ENCODE measurements at regions not wholly inside any gene's neighbourhood (a gene's known extent, or its start where the extent isn't known, plus 50 kb on each side); places are given as distances from the start of the nearest gene placed in this dataset.

DNA sequence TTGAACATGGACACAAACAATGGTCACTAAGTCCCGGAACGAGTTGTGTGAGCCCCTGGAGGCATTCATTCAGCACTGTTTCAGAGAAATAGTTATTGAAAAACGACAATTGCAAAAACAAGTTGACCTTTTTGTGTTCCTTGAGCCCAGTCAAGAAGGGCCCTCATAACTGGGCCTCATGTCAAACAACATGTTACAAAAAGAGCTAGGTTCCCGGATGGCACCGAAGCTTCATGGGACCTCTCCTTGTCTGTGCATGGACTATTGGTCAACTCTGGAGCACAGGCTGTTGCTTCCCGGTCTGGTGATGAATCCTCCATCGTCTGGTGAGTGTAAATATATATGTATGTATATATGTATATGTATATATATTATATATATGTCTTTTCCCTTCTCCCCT lies 176.6 kb downstream of the ALG10 start:
- TF ChIP-seq, protein P1, sequence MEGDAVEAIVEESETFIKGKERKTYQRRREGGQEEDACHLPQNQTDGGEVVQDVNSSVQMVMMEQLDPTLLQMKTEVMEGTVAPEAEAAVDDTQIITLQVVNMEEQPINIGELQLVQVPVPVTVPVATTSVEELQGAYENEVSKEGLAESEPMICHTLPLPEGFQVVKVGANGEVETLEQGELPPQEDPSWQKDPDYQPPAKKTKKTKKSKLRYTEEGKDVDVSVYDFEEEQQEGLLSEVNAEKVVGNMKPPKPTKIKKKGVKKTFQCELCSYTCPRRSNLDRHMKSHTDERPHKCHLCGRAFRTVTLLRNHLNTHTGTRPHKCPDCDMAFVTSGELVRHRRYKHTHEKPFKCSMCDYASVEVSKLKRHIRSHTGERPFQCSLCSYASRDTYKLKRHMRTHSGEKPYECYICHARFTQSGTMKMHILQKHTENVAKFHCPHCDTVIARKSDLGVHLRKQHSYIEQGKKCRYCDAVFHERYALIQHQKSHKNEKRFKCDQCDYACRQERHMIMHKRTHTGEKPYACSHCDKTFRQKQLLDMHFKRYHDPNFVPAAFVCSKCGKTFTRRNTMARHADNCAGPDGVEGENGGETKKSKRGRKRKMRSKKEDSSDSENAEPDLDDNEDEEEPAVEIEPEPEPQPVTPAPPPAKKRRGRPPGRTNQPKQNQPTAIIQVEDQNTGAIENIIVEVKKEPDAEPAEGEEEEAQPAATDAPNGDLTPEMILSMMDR (IDR thresholded peaks at IDR 0.05; ENCODE audit: low read depth, low read length) = no peak
- no peak for DNase-seq (ENCODE audit: extremely low read depth, low read depth)

DNA sequence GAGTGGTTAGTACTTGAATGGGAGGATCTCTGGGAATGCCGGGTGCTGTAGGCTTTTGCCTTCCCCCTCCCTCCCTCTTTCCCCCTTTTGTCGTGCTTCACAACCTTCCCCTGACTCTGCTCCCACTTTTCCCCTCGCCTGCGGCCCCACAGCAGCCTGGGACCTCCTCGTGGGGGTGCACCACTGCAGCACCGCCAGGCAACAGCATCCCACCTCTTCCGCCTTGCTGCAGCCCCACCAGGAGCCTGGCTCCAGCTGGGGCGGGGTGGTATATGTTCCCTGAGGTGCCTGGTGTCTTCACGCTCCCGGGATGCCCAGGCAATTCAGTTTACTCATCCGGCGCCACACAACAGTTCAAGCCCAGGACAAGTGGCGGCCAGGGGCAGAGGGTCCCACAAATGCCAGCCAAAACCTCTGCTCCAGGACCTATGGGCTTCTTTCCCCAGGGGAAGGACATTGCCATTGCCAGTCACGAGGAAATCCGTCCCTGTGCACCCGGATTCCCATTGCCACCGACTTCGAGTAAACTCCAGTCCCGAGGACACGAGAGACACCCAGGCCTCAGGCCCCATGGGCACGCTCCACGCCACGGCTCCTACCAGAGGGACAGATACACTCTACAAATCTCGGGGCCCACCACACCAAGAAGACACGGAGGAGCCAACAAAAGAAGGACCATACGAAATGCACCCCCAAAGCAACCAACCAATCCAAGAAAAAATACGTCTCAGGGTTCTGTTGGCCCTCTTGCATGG lies 181.7 kb downstream of the ALG10 start:
- DNase-seq (ENCODE audit: extremely low read depth, low read depth) = no peak
- TF ChIP-seq, protein P1 (IDR thresholded peaks at IDR 0.05; ENCODE audit: low read depth, low read length) = no peak

DNA sequence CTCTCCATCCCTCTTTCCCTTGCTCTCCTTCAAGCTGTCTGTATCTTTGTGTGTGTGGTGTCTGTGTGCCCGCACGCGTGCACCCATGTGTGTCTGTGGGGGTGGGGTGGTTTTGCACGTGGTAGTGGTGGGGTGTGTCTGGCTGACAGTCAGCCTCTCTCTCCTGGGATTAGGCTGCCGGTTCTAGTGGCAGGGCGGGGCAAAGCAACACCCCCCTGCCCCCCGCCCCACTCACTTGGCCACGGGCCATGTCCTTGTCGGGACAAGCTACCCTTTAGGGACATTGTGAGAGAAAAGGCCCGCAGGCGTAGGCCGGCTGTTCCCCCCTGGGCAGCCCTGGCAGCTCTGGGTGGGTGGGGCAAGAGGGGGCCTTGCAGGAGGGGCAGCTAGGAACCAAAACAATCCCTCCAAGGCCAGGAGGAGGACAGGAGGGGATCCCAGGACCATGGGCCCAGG lies 182.6 kb downstream of the ALG10 start:
- DNase-seq (ENCODE audit: extremely low read depth, low read depth) = no peak
- TF ChIP-seq, protein P1 (IDR thresholded peaks at IDR 0.05; ENCODE audit: low read depth, low read length) = no peak

DNA sequence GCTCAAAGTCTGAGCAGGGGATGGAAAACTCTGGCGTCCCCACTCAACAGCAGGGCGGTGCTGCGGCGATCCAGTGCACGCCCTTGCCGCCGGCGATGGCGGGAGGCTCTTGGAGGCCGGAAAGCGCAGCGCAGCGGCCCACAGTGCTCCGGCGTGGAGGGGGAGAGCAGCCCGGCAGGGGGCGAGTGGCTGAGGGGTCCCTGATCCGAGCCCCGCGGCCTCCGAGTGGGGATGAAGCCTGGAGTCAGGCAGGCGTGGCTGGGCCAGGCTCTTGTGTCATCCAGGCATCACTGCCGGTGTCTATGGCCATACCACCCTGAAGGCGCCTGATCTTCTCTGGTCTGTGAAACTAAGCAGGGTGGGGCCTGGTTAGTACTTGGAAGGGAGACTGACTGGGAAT lies 183.1 kb downstream of the ALG10 start:
- DNase-seq (ENCODE audit: extremely low read depth, low read depth) = no peak
- TF ChIP-seq, protein P1 (IDR thresholded peaks at IDR 0.05; ENCODE audit: low read depth, low read length) = no peak

DNA sequence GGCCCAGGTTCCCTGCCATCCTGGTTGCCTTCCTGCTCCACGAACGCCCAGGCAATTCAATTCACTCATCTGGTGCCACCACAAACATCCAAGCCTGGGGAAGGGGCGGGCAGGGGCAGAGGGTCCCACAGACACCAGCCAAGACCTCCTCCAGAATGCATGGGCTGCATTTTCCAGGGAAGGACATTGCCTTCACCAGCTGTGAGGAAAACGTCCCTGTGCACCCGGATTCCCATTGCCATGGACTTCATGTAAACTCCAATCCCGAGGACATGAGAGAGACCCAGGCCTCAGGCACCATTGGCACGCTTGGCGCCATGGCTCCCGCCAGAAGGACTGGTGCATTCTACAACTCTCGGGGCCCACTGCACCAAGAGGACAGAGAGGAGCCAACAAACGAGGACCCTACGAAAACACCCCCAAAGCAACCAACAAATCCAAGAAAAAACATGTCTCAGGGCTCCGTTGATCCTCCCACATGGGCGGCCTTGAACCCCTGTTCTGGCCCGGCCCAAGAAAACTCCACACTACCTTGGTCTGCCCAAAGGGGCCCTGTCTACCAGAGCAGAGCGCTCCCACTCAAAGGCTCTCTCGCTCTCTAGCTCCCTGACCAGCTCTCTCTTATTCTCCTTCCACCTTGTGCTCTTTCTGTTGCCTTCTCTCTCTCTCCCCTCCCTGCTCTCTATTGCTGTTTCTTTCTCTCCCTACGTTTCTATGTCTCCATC lies 183.9 kb downstream of the ALG10 start:
- DNase-seq (ENCODE audit: extremely low read depth, low read depth) = no peak
- TF ChIP-seq, protein P1 (IDR thresholded peaks at IDR 0.05; ENCODE audit: low read depth, low read length) = no peak

DNA sequence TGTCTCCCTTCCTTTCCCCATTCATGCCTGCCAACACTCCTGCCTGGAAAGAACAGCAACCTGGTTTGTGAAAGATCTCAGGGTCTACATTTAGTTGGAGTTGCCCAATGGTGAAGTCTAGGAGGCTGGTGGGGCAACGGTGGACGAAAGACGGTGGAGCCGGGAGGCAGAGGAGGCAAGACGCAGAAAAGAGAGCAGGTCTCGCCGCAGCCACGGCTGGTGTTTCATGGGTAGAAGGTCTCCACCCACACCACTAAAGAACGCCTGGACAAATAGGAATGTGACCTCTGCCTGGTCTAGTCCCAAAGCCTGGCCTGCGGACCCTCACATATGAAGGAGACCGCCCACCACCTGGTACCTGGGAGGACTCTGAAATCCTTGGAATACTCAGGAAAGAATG lies 185.6 kb downstream of the ALG10 start:
- TF ChIP-seq, protein P1 (IDR thresholded peaks at IDR 0.05; ENCODE audit: low read depth, low read length) = no peak
- DNase-seq (ENCODE audit: extremely low read depth, low read depth) = no peak
